Tibial artery (tissue), 4 donors: ENCODE measurements at regions not wholly inside any gene's neighbourhood (a gene's known extent, or its start where the extent isn't known, plus 50 kb on each side); places are given as distances from the start of the nearest gene placed in this dataset.

Experiments
- DNase-seq, 2 donors: peaks; one replicate each; pipeline ENCODE4 v3.0.0-alpha.2; 2019
- H3K27ac ChIP-seq, 2 donors: fragments of 200-600 bp; sonication (generic) in 1 of 2; 1 replicate in 1 of 2; 2 replicates in 1 of 2; pipeline ENCODE4 v1.5.1; 2018 to 2019; ENCODE audit warnings: mild to moderate bottlenecking in 1 of 2
- H3K27me3 ChIP-seq, 2 donors: fragments of 200-600 bp; sonication (generic) in 1 of 2; one replicate each; pipeline versions ENCODE4 v1.5.1 to v1.6.0; 2016 to 2019
- H3K36me3 ChIP-seq, 3 donors: fragments of 200-600 bp; sonication (generic) in 2 of 3; one replicate each; pipeline ENCODE4 v1.5.1; 2016 to 2019; ENCODE audit warnings: mild to moderate bottlenecking in 2 of 3
- H3K4me1 ChIP-seq, 4 donors: fragments of 200-600 bp; sonication (generic) in 2 of 4; 1 replicate in 3 of 4; 2 replicates in 1 of 4; pipeline ENCODE4 v1.5.1; 2016 to 2019
- H3K4me3 ChIP-seq, 2 donors: fragments of 200-600 bp; sonication (generic) in 1 of 2; 1 replicate in 1 of 2; 2 replicates in 1 of 2; pipeline ENCODE4 v1.5.1; 2018 to 2019; ENCODE audit warnings: mild to moderate bottlenecking in 2 of 2
- H3K9me3 ChIP-seq, 3 donors: fragments of 200-600 bp; sonication (generic) in 1 of 3; one replicate each; pipeline ENCODE4 v1.5.1; 2016 to 2019
- intact Hi-C: fragments of 100-400 bp; cut with DNase I; formaldehyde crosslinking; loops from one replicate; pipeline ENCODE4 v1.15.0; 2023; ENCODE audit warnings: low total_unique reads
- TF ChIP-seq, protein P1 (sequence below), 2 experiments: fragments of 200-600 bp in 1 of 2; fragments of 450-650 bp in 1 of 2; IDR thresholded peaks; one replicate each; pipeline ENCODE4 v1.5.1; 2017 to 2019; ENCODE audit warnings: antibody characterized with exemption in 2 of 2, mild to moderate bottlenecking in 1 of 2, moderate library complexity in 1 of 2

GRCh38 chr12:126897778-126898177 lies 1369.2 kb upstream of the TMEM132C start:
- Histone ChIP-seq H3K27me3 (no peaks in the 10 kb centered on the region), H3K27ac (no peak overlapping the region), H3K4me3 (no peak overlapping the region), H3K9me3 (no peaks in the 10 kb centered on the region), H3K36me3 (no peaks in the 10 kb centered on the region), H3K4me1 (no peaks in the 10 kb centered on the region)
- intact Hi-C loops: no loop called here
- TF ChIP-seq, protein P1, sequence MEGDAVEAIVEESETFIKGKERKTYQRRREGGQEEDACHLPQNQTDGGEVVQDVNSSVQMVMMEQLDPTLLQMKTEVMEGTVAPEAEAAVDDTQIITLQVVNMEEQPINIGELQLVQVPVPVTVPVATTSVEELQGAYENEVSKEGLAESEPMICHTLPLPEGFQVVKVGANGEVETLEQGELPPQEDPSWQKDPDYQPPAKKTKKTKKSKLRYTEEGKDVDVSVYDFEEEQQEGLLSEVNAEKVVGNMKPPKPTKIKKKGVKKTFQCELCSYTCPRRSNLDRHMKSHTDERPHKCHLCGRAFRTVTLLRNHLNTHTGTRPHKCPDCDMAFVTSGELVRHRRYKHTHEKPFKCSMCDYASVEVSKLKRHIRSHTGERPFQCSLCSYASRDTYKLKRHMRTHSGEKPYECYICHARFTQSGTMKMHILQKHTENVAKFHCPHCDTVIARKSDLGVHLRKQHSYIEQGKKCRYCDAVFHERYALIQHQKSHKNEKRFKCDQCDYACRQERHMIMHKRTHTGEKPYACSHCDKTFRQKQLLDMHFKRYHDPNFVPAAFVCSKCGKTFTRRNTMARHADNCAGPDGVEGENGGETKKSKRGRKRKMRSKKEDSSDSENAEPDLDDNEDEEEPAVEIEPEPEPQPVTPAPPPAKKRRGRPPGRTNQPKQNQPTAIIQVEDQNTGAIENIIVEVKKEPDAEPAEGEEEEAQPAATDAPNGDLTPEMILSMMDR (IDR thresholded peaks at IDR 0.05): no peak
- no peak for DNase-seq

DNA sequence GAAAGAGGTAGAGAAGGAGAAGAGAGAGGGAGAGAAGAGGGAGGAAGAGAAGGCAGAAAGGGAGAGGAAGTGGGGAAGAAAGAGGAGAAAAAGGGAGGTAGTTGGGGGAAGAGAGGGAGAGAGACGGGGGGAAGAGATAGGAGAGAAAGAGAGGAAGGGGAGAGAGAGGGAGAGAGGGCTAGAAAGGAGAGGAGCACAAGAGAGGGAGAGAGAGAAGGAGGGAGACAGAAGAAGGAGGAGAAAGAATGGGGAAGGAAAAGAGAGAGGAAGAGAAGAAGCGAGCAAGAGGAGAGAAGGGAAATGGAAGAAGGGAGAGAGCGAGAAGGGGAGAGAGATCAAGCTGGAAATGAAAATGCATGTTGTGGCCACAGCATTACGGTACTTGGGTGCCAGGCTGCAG lies 1368.4 kb upstream of the TMEM132C start:
- H3K4me1 ChIP-seq: no peaks in the 10 kb centered on the region
- DNase-seq: no peak
- no peaks in the 10 kb centered on the region for H3K36me3 ChIP-seq
- H3K27ac ChIP-seq: no peak overlapping the region
- no peak overlapping the region for H3K4me3 ChIP-seq
- H3K9me3 ChIP-seq: no peaks in the 10 kb centered on the region
- TF ChIP-seq, protein P1 (IDR thresholded peaks at IDR 0.05): no peak
- intact Hi-C loops: no loop called here
- no peaks in the 10 kb centered on the region for H3K27me3 ChIP-seq

DNA sequence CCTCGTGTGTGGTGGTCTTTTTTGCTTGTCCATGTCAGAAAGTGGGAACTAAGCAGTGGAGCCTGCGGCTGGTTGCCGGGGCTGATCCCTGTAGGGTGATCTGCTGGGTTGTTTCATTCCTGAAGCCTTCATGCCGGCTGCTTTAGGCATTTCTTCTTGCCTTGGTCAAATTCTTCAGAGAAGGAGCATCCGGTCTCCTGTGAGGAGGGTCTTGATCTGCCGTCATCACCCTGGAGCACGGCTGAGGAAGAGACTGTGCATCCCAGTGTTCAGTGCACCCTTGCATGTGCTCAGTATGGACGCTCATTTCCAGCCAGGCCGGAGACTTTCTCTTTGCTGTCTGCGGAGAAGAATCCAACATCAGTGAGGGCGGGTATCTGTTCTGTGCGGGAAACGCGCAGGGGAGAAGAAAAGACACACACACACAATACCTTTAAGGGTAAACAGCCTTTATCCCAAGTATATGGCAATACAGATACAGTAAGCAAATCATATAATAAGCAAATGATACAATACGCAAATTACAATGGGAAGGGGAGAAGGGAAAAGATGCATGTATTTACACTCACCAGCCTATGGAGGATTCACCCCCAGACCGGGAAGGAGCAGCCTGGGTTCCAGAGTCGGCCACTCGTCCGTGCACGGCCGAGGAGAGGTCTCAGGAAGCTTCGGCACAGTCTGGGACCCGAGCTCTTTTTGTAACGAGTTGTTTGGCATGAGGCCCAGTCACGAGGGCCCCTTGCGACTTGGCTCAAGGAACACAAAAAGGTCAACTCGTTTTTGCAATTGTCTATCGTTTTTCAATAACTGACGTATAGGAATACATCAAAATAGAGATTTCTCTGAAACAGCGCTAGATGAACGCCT lies 1366.8 kb upstream of the TMEM132C start:
- Histone ChIP-seq H3K27ac (no peak overlapping the region), H3K9me3 (no peaks in the 10 kb centered on the region), H3K27me3 (peaks cover 0 to under 1% of the 10 kb centered on the region in 2 donors), H3K4me3 (no peak overlapping the region), H3K4me1 (no peaks in the 10 kb centered on the region), H3K36me3 (no peaks in the 10 kb centered on the region)
- TF ChIP-seq, protein P1 (IDR thresholded peaks at IDR 0.05): no peak
- no peak for DNase-seq
- intact Hi-C loops: no loop called here

GRCh38 chr12:126903027-126903876 lies 1363.7 kb upstream of the TMEM132C start:
- intact Hi-C loops: no loop called here
- TF ChIP-seq, protein P1 (IDR thresholded peaks at IDR 0.05): no peak
- H3K4me1 ChIP-seq: no peaks in the 10 kb centered on the region
- no peaks in the 10 kb centered on the region for H3K36me3 ChIP-seq
- no peak overlapping the region for H3K27ac ChIP-seq
- H3K4me3 ChIP-seq: no peak overlapping the region
- peaks cover 0 to 3% of the 10 kb centered on the region in 2 donors for H3K27me3 ChIP-seq
- H3K9me3 ChIP-seq: no peaks in the 10 kb centered on the region
- DNase-seq: no peak

GRCh38 chr12:126905752-126906151 lies 1361.2 kb upstream of the TMEM132C start:
- intact Hi-C loops: no loop called here
- Histone ChIP-seq H3K4me1 (no peaks in the 10 kb centered on the region), H3K9me3 (no peaks in the 10 kb centered on the region), H3K27me3 (peaks cover 0 to 3% of the 10 kb centered on the region in 2 donors), H3K36me3 (no peaks in the 10 kb centered on the region), H3K27ac (no peak overlapping the region), H3K4me3 (no peak overlapping the region)
- no peak for DNase-seq
- TF ChIP-seq, protein P1 (IDR thresholded peaks at IDR 0.05): no peak
